HG03460 (cell line): ENCODE measurements at regions not wholly inside any gene's neighbourhood (a gene's known extent, or its start where the extent isn't known, plus 50 kb on each side); places are given as distances from the start of the nearest gene placed in this dataset.

Source experiments
- ATAC-seq: cut with Tn5 transposase; IDR thresholded peaks from one replicate; pipeline ENCODE4 v1.9.1; 2021; ENCODE audit not compliant: unreplicated experiment

- ATAC-seq = no peak
Measured at GRCh38 chr1:195462646-195463045, 1145.6 kb downstream of the KCNT2 start.

- ATAC-seq = no peak
Measured at GRCh38 chr1:195462152-195462551, 1146.1 kb downstream of the KCNT2 start.

- ATAC-seq = no peak
Measured at GRCh38 chr1:195458365-195458764, 1149.9 kb downstream of the KCNT2 start.

GRCh38 chr1:195450794-195451193, 1157.4 kb downstream of the KCNT2 start:
- ATAC-seq = no peak

- ATAC-seq = no peak
Measured at GRCh38 chr1:195439661-195440060, 1168.6 kb downstream of the KCNT2 start.

- no peak for ATAC-seq
Measured at GRCh38 chr1:195434566-195435203, 1173.6 kb downstream of the KCNT2 start.

GRCh38 chr1:195430826-195431225, 1177.4 kb downstream of the KCNT2 start:
- no peak for ATAC-seq

GRCh38 chr1:195428927-195429326, 1179.3 kb downstream of the KCNT2 start:
- ATAC-seq = no peak

GRCh38 chr1:195415584-195415983, 1192.7 kb downstream of the KCNT2 start:
- ATAC-seq = no peak

GRCh38 chr1:195394567-195394966, 1213.7 kb downstream of the KCNT2 start:
- ATAC-seq = no peak

- no peak for ATAC-seq
Measured at GRCh38 chr1:195376190-195376589, 1232.0 kb downstream of the KCNT2 start.

GRCh38 chr1:195373856-195374255, 1234.4 kb downstream of the KCNT2 start:
- ATAC-seq = no peak

- no peak for ATAC-seq
Measured at GRCh38 chr1:195345149-195345548, 1263.1 kb downstream of the KCNT2 start.

- no peak for ATAC-seq
Measured at GRCh38 chr1:195337646-195338045, 1270.6 kb downstream of the KCNT2 start.

- ATAC-seq = no peak
Measured at GRCh38 chr1:195336812-195337211, 1271.4 kb downstream of the KCNT2 start.

GRCh38 chr1:195335541-195335940, 1272.7 kb downstream of the KCNT2 start:
- no peak for ATAC-seq

- no peak for ATAC-seq
Measured at GRCh38 chr1:195332102-195332501, 1276.1 kb downstream of the KCNT2 start.

GRCh38 chr1:195328681-195329080, 1279.6 kb downstream of the KCNT2 start:
- ATAC-seq = no peak

- ATAC-seq = no peak
Measured at GRCh38 chr1:195328102-195328501, 1280.1 kb downstream of the KCNT2 start.

GRCh38 chr1:195327361-195327760, 1280.9 kb downstream of the KCNT2 start:
- ATAC-seq = no peak

GRCh38 chr1:195326325-195326724, 1281.9 kb downstream of the KCNT2 start:
- no peak for ATAC-seq

GRCh38 chr1:195325181-195325580, 1283.1 kb downstream of the KCNT2 start:
- ATAC-seq = no peak

GRCh38 chr1:195306281-195306680, 1302.0 kb downstream of the KCNT2 start:
- ATAC-seq = no peak
